K562 (cell line): ENCODE measurements at regions not wholly inside any gene's neighbourhood (a gene's known extent, or its start where the extent isn't known, plus 50 kb on each side); places are given as distances from the start of the nearest gene placed in this dataset.

Source experiments
- BCLAF1 ChIP-seq, 2 experiments: fragments of 450-650 bp in 1 of 2; IDR thresholded peaks; 2 replicates each; pipeline ENCODE4 v1.6.1; 2011 to 2017; ENCODE audit warnings: low read depth in 2 of 2, antibody characterized with exemption in 1 of 2, borderline replicate concordance in 1 of 2, low read length in 1 of 2, mild to moderate bottlenecking in 1 of 2, mixed read lengths in 1 of 2; ENCODE audit not compliant: control insufficient read depth in 1 of 2
- CBFA2T3 ChIP-seq: fragments of 450-650 bp; IDR thresholded peaks from 2 replicates; pipeline ENCODE4 v1.6.1; 2017
- DIDO1 ChIP-seq: fragments of 450-650 bp; IDR thresholded peaks from 2 replicates; pipeline ENCODE4 v1.6.1; 2016; ENCODE audit warnings: low read depth, missing biosample characterization, missing genetic modification characterization
- ELF2 ChIP-seq: fragments of 250-450 bp; sonication (Bioruptor Pico); IDR thresholded peaks from 2 replicates; pipeline ENCODE4 v1.5.0; 2021; ENCODE audit warnings: mild to moderate bottlenecking
- ETV6 ChIP-seq, 3 experiments: fragments of 150-350 bp in 1 of 3; sonication (generic) in 1 of 3; formaldehyde crosslinking in 1 of 3; IDR thresholded peaks; 2 replicates each; pipeline versions ENCODE4 v1.6.1 to v1.8.0; 2014 to 2022; ENCODE audit warnings: borderline replicate concordance in 2 of 3, low read depth in 2 of 3, antibody characterized with exemption in 1 of 3, low read length in 1 of 3, mild to moderate bottlenecking in 1 of 3, missing genetic modification reagents in 1 of 3
- EZH2 ChIP-seq: IDR thresholded peaks from 2 replicates; pipeline ENCODE4 v1.6.1; 2012; ENCODE audit warnings: low read depth, mild to moderate bottlenecking, inconsistent platforms, low read length, borderline replicate concordance
- FIP1L1 ChIP-seq: fragments of 200-400 bp; formaldehyde crosslinking; IDR thresholded peaks from 2 replicates; pipeline ENCODE4 v1.6.1; 2018; ENCODE audit warnings: mild to moderate bottlenecking, low read depth, low read length; ENCODE audit not compliant: poor library complexity, severe bottlenecking
- HNRNPL ChIP-seq: fragments of 200-400 bp; formaldehyde crosslinking; IDR thresholded peaks from 2 replicates; pipeline ENCODE4 v1.6.1; 2017; ENCODE audit warnings: low read depth, mild to moderate bottlenecking, low read length
- LARP7 ChIP-seq: fragments of 450-650 bp; IDR thresholded peaks from 2 replicates; pipeline ENCODE4 v1.6.1; 2016
- MLLT1 ChIP-seq, 2 experiments: fragments of 450-650 bp; IDR thresholded peaks; 2 replicates each; pipeline ENCODE4 v1.6.1; 2016
- MYNN ChIP-seq, 2 experiments: sonication (generic); formaldehyde crosslinking in 1 of 2; IDR thresholded peaks; 2 replicates each; pipeline versions ENCODE4 v1.5.0 to v1.6.1; 2016 to 2020; ENCODE audit warnings: antibody characterized with exemption in 1 of 2, missing genetic modification reagents in 1 of 2
- NCOA4 ChIP-seq: fragments of 450-650 bp; IDR thresholded peaks from 2 replicates; pipeline ENCODE4 v1.6.1; 2018; ENCODE audit warnings: mild to moderate bottlenecking; ENCODE audit not compliant: partially characterized antibody
- NFATC3 ChIP-seq: fragments of 450-650 bp; IDR thresholded peaks from 2 replicates; pipeline ENCODE4 v1.6.1; 2017; ENCODE audit warnings: mild to moderate bottlenecking
- NR0B1 ChIP-seq: fragments of 450-650 bp; IDR thresholded peaks from one replicate; pipeline ENCODE4 v1.6.1; 2018; ENCODE audit warnings: mild to moderate bottlenecking, moderate library complexity; ENCODE audit not compliant: partially characterized antibody
- PHB2 ChIP-seq: fragments of 450-650 bp; IDR thresholded peaks from 2 replicates; pipeline ENCODE4 v1.6.1; 2017; ENCODE audit warnings: low read depth
- PHF8 ChIP-seq: fragments of 200-600 bp; sonication (generic); IDR thresholded peaks from 2 replicates; pipeline ENCODE4 v1.6.1; 2012; ENCODE audit warnings: mixed run types, mild to moderate bottlenecking, inconsistent platforms, low read length, moderate library complexity, borderline replicate concordance
- RAD21 ChIP-seq, 2 experiments: fragments of 250-450 bp in 1 of 2; fragments of 450-650 bp in 1 of 2; sonication (Bioruptor Pico) in 1 of 2; formaldehyde crosslinking in 1 of 2; IDR thresholded peaks in 1 of 2; conservative IDR thresholded peaks in 1 of 2; 2 replicates each; pipeline versions ENCODE4 v1.4.0 to v1.8.0; 2020 to 2022; ENCODE audit warnings: mild to moderate bottlenecking in 2 of 2, moderate library complexity in 1 of 2
- TOE1 ChIP-seq, 2 experiments: fragments of 450-650 bp in 1 of 2; sonication (generic) in 1 of 2; formaldehyde crosslinking in 1 of 2; IDR thresholded peaks; 2 replicates each; pipeline versions ENCODE4 v1.7.1 to v1.8.0; 2016 to 2022; ENCODE audit warnings: borderline replicate concordance in 2 of 2, mild to moderate bottlenecking in 2 of 2, antibody characterized with exemption in 1 of 2, inconsistent platforms in 1 of 2, low read depth in 1 of 2, missing genetic modification reagents in 1 of 2, moderate library complexity in 1 of 2
- YY1 ChIP-seq, 3 experiments: IDR thresholded peaks; 2 replicates each; pipeline ENCODE4 v1.6.1; 2011; ENCODE audit warnings: low read length in 2 of 3, mild to moderate bottlenecking in 2 of 3, moderate library complexity in 2 of 3, borderline replicate concordance in 1 of 3, control low read depth in 1 of 3, low read depth in 1 of 3; ENCODE audit not compliant: insufficient read depth in 3 of 3, insufficient replicate concordance in 2 of 3, control insufficient read depth in 1 of 3, insufficient read length in 1 of 3; ENCODE audit errors: extremely low read depth in 1 of 3
- ZBTB1 ChIP-seq: sonication (generic); formaldehyde crosslinking; IDR thresholded peaks from 2 replicates; pipeline ENCODE4 v1.8.1; 2023; ENCODE audit warnings: missing genetic modification reagents, low read depth, mild to moderate bottlenecking, borderline replicate concordance
- ZNF347 ChIP-seq: fragments of 450-650 bp; formaldehyde crosslinking; IDR thresholded peaks from 2 replicates; pipeline ENCODE4 v1.4.0; 2020; ENCODE audit warnings: low read depth, mild to moderate bottlenecking, moderate library complexity

- TF ChIP-seq LARP7 (no peak), HNRNPL (no peak), PHF8 (no peak), PHB2 (no peak), ETV6 (IDR thresholded peaks at IDR 0.05; ENCODE audit: borderline replicate concordance in 1 of 2, low read depth in 2 of 2, low read length in 1 of 2) (no peak), ETV6 (CRISPR knock-in tag; IDR thresholded peaks at IDR 0.05; ENCODE audit: borderline replicate concordance) (no peak), EZH2 (no peak), NFATC3 (no peak), YY1 (IDR thresholded peaks at IDR 0.05; ENCODE audit: borderline replicate concordance in 1 of 3, control insufficient read depth in 1 of 3, extremely low read depth in 1 of 3, insufficient read depth in 3 of 3, insufficient read length in 1 of 3, insufficient replicate concordance in 2 of 3, low read depth in 1 of 3, low read length in 2 of 3) (peak in 1 of 3 experiments; percentile 30), ZBTB1 (CRISPR knock-in tag) (no peak), NCOA4 (no peak), DIDO1 (no peak), BCLAF1 (IDR thresholded peaks at IDR 0.05; ENCODE audit: borderline replicate concordance in 1 of 2, control insufficient read depth in 1 of 2, low read depth in 2 of 2, low read length in 1 of 2) (no peak), RAD21 (CRISPR knock-in tag; conservative IDR thresholded peaks at IDR 0.05 in 1 of 2, IDR thresholded peaks at IDR 0.05 in 1 of 2) (no peak), MYNN (IDR thresholded peaks at IDR 0.05) (no peak), MYNN (CRISPR knock-in tag; IDR thresholded peaks at IDR 0.05) (no peak), ZNF347 (no peak), NR0B1 (no peak), TOE1 (IDR thresholded peaks at IDR 0.05; ENCODE audit: borderline replicate concordance) (no peak), TOE1 (CRISPR knock-in tag; IDR thresholded peaks at IDR 0.05; ENCODE audit: borderline replicate concordance, low read depth) (no peak), FIP1L1 (no peak), MLLT1 (IDR thresholded peaks at IDR 0.05) (no peak), CBFA2T3 (0 out of 2 replicates have a peak, but pooled peaks have one; percentile 23), ELF2 (CRISPR knock-in tag) (no peak)
Measured at GRCh38 chr15:96042734-96043224, 287.7 kb upstream of the NR2F2 start (continued).
